ENCODE measurements at regions not wholly inside any gene's neighbourhood (a gene's known extent, or its start where the extent isn't known, plus 50 kb on each side); places are given as distances from the start of the nearest gene placed in this dataset.

- CTCF ChIA-PET = no interaction called here
- Mint-ChIP-seq H3K4me1 (ENCODE audit: low read depth, unreplicated experiment) (no peaks in the 10 kb centered on the region), H3K9me3 (ENCODE audit: low read depth, unreplicated experiment) (no peaks in the 10 kb centered on the region), H3K27ac (ENCODE audit: unreplicated experiment) (no peak overlapping the region), H3K27me3 (ENCODE audit: unreplicated experiment) (no peaks in the 10 kb centered on the region), H3K36me3 (ENCODE audit: insufficient read depth, unreplicated experiment) (no peaks in the 10 kb centered on the region), H3K4me3 (ENCODE audit: low read depth, unreplicated experiment) (no peak overlapping the region)
- no peak for DNase-seq
- TF ChIP-seq CTCF (IDR thresholded peaks at IDR 0.05; ENCODE audit: unreplicated experiment) = no peak
- BruUV-seq (replicated peaks) = no TSS peak
- intact Hi-C loops (cut with micrococcal nuclease; ENCODE audit: unreplicated experiment) = no loop called here
These were observed 303.1 kb downstream of the FZD1 start for GRCh38 chr7:91567081-91568012.

GRCh38 chr7:91568138-91568537 lies 303.9 kb downstream of the FZD1 start:
- no peak for DNase-seq
- H3K27me3 Mint-ChIP-seq (ENCODE audit: unreplicated experiment) = no peaks in the 10 kb centered on the region
- CTCF ChIA-PET = no interaction called here
- no peaks in the 10 kb centered on the region for H3K36me3 Mint-ChIP-seq (ENCODE audit: insufficient read depth, unreplicated experiment)
- H3K4me1 Mint-ChIP-seq (ENCODE audit: low read depth, unreplicated experiment) = no peaks in the 10 kb centered on the region
- intact Hi-C loops (cut with micrococcal nuclease; ENCODE audit: unreplicated experiment) = no loop called here
- no peak overlapping the region for H3K27ac Mint-ChIP-seq (ENCODE audit: unreplicated experiment)
- TF ChIP-seq CTCF (IDR thresholded peaks at IDR 0.05; ENCODE audit: unreplicated experiment) = no peak
- H3K4me3 Mint-ChIP-seq (ENCODE audit: low read depth, unreplicated experiment) = no peak overlapping the region
- no TSS peak for BruUV-seq (replicated peaks)
- no peaks in the 10 kb centered on the region for H3K9me3 Mint-ChIP-seq (ENCODE audit: low read depth, unreplicated experiment)

- H3K27me3 Mint-ChIP-seq (ENCODE audit: unreplicated experiment) = no peaks in the 10 kb centered on the region
- H3K27ac Mint-ChIP-seq (ENCODE audit: unreplicated experiment) = no peak overlapping the region
- no peaks in the 10 kb centered on the region for H3K9me3 Mint-ChIP-seq (ENCODE audit: low read depth, unreplicated experiment)
- H3K36me3 Mint-ChIP-seq (ENCODE audit: insufficient read depth, unreplicated experiment) = no peaks in the 10 kb centered on the region
- no peak for DNase-seq
- H3K4me1 Mint-ChIP-seq (ENCODE audit: low read depth, unreplicated experiment) = no peaks in the 10 kb centered on the region
- no TSS peak for BruUV-seq (replicated peaks)
- intact Hi-C loops (cut with micrococcal nuclease; ENCODE audit: unreplicated experiment) = no loop called here
- CTCF ChIA-PET = no interaction called here
- TF ChIP-seq CTCF (IDR thresholded peaks at IDR 0.05; ENCODE audit: unreplicated experiment) = no peak
- H3K4me3 Mint-ChIP-seq (ENCODE audit: low read depth, unreplicated experiment) = no peak overlapping the region
These were observed 305.7 kb downstream of the FZD1 start for GRCh38 chr7:91569728-91570457.

GRCh38 chr7:91570560-91570959 lies 306.3 kb downstream of the FZD1 start:
- intact Hi-C loops (cut with micrococcal nuclease; ENCODE audit: unreplicated experiment) = no loop called here
- Mint-ChIP-seq H3K4me3 (ENCODE audit: low read depth, unreplicated experiment) (no peak overlapping the region), H3K36me3 (ENCODE audit: insufficient read depth, unreplicated experiment) (no peaks in the 10 kb centered on the region), H3K27ac (ENCODE audit: unreplicated experiment) (no peak overlapping the region), H3K4me1 (ENCODE audit: low read depth, unreplicated experiment) (no peaks in the 10 kb centered on the region), H3K27me3 (ENCODE audit: unreplicated experiment) (no peaks in the 10 kb centered on the region), H3K9me3 (ENCODE audit: low read depth, unreplicated experiment) (no peaks in the 10 kb centered on the region)
- DNase-seq = no peak
- CTCF ChIA-PET = no interaction called here
- TF ChIP-seq CTCF (IDR thresholded peaks at IDR 0.05; ENCODE audit: unreplicated experiment) = no peak
- no TSS peak for BruUV-seq (replicated peaks)
